ENCODE measurements at regions not wholly inside any gene's neighbourhood (a gene's known extent, or its start where the extent isn't known, plus 50 kb on each side); places are given as distances from the start of the nearest gene placed in this dataset.

DNA sequence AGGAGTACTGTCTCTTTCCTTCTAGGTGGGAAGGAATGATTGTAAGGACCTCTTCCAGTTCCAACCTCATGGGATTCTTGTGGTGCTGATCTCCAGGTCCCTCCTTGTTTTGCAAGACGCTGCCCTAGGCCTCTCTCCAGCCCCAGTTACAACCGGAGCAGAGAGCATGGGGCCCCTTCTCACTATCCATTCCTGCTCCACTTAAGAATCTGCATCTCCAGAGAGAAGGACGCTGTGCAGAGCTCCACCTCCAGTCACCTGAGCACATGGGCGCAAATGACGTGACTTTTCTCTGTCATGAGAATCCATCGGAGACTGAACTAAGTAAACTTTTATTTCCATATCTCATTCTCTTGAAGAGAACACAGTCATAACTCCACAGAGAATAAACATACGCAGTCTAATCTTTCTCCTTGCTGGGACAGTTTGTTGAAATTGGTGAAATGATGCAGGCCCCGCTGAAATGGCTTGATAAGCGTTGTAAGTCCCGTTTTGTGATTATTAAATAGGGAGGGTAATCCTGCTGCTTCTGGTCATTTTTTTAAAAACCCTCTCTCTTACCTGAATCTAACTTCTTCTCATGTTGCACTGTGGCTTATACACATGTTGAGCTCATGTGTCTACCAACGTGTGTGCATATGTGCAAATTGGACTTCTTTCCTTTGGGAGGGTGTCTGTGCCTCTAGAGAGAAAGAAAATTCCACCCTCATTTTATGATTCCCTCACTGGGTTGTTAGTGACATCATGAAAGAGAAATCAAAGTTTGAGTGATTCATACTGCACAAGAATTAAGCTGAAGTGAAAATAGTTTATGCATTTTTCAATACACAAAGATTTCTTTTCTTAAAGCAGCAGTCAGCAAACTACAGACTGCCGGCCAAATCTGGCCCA lies 133.2 kb upstream of the TBX20 start:
- TF ChIP-seq SUZ12 (IDR thresholded peaks at IDR 0.05) (no peak), ZNF384 (IDR thresholded peaks at IDR 0.05) (no peak)
